ENCODE measurements at regions not wholly inside any gene's neighbourhood (a gene's known extent, or its start where the extent isn't known, plus 50 kb on each side); places are given as distances from the start of the nearest gene placed in this dataset.

GRCh38 chr16:54588026-54588425 lies 301.4 kb upstream of the IRX3 start:
- H3K27ac ChIP-seq: no peak overlapping the region

GRCh38 chr16:54587176-54587515 lies 300.6 kb upstream of the IRX3 start:
- no peaks in the 10 kb centered on the region for H3K36me3 ChIP-seq
- no peak for DNase-seq (ENCODE audit: low spot score)
- H3K27ac ChIP-seq: no peak overlapping the region
- H3K4me1 ChIP-seq: no peaks in the 10 kb centered on the region
- no peaks in the 10 kb centered on the region for H3K27me3 ChIP-seq
- no peak overlapping the region for H3K4me3 ChIP-seq
- TF ChIP-seq CTCF (IDR thresholded peaks at IDR 0.05): no peak
- H3K9me3 ChIP-seq: no peaks in the 10 kb centered on the region

More at GRCh38 chr16:54588026-54588425, 301.4 kb upstream of the IRX3 start:
- no peak for DNase-seq (ENCODE audit: low spot score)
- H3K4me1 ChIP-seq: no peaks in the 10 kb centered on the region
- no peak for TF ChIP-seq CTCF (IDR thresholded peaks at IDR 0.05)
- no peaks in the 10 kb centered on the region for H3K27me3 ChIP-seq
- H3K36me3 ChIP-seq: no peaks in the 10 kb centered on the region
- H3K9me3 ChIP-seq: no peaks in the 10 kb centered on the region
- no peak overlapping the region for H3K4me3 ChIP-seq

- Histone ChIP-seq H3K4me3 (no peak overlapping the region), H3K4me1 (no peaks in the 10 kb centered on the region), H3K36me3 (no peaks in the 10 kb centered on the region), H3K27me3 (no peaks in the 10 kb centered on the region), H3K27ac (no peak overlapping the region), H3K9me3 (no peaks in the 10 kb centered on the region)
- no peak for DNase-seq (ENCODE audit: low spot score)
- TF ChIP-seq CTCF (IDR thresholded peaks at IDR 0.05): no peak
Observed at GRCh38 chr16:54586474-54587175, 300.0 kb upstream of the IRX3 start.

GRCh38 chr16:54585998-54586340 lies 299.4 kb upstream of the IRX3 start:
- Histone ChIP-seq H3K36me3 (no peaks in the 10 kb centered on the region), H3K4me3 (no peak overlapping the region), H3K27ac (no peak overlapping the region), H3K27me3 (no peaks in the 10 kb centered on the region), H3K4me1 (no peaks in the 10 kb centered on the region), H3K9me3 (no peaks in the 10 kb centered on the region)
- no peak for TF ChIP-seq CTCF (IDR thresholded peaks at IDR 0.05)
- DNase-seq (ENCODE audit: low spot score): no peak

GRCh38 chr16:54585094-54585997 lies 298.8 kb upstream of the IRX3 start:
- TF ChIP-seq CTCF (IDR thresholded peaks at IDR 0.05): no peak
- Histone ChIP-seq H3K27ac (no peak overlapping the region), H3K9me3 (no peaks in the 10 kb centered on the region), H3K27me3 (no peaks in the 10 kb centered on the region), H3K4me3 (no peak overlapping the region), H3K4me1 (no peaks in the 10 kb centered on the region), H3K36me3 (no peaks in the 10 kb centered on the region)
- DNase-seq (ENCODE audit: low spot score): no peak
